Mesodermal cell (in vitro differentiated cells): ENCODE measurements at regions not wholly inside any gene's neighbourhood (a gene's known extent, or its start where the extent isn't known, plus 50 kb on each side); places are given as distances from the start of the nearest gene placed in this dataset.

Experiments
- H3K27ac ChIP-seq: 2 replicates; pipeline ENCODE4 v1.7.0; 2013; ENCODE audit warnings: mild to moderate bottlenecking, low read depth, low read length, moderate library complexity; ENCODE audit not compliant: severe bottlenecking
- H3K36me3 ChIP-seq: 2 replicates; pipeline ENCODE4 v1.7.1; 2013; ENCODE audit warnings: mild to moderate bottlenecking, low read length, moderate library complexity; ENCODE audit not compliant: control insufficient read depth, insufficient read depth
- H3K4me1 ChIP-seq: one replicate; pipeline ENCODE4 v1.7.1; 2013; ENCODE audit warnings: mild to moderate bottlenecking, low read length; ENCODE audit not compliant: insufficient read depth, control insufficient read depth, poor library complexity, severe bottlenecking
- H3K4me3 ChIP-seq: 2 replicates; pipeline ENCODE4 v1.7.0; 2013; ENCODE audit warnings: low read length, control low read depth, mild to moderate bottlenecking; ENCODE audit not compliant: insufficient read depth, poor library complexity, severe bottlenecking; ENCODE audit errors: extremely low read depth
- H3K9me3 ChIP-seq: 2 replicates; pipeline ENCODE4 v1.7.1; 2013; ENCODE audit warnings: mild to moderate bottlenecking, low read length, moderate library complexity; ENCODE audit not compliant: control insufficient read depth
- WGBS, 2 experiments: methylation state at CpG; one replicate each; pipeline ENCODE4 v1.1.5; 2013; ENCODE audit warnings: missing lambda C conversion rate in 2 of 2; ENCODE audit not compliant: insufficient coverage in 2 of 2; 5-methylcytosine and 5-hydroxymethylcytosine counted together

GRCh38 chr16:48918520-48919258, 308.7 kb upstream of the N4BP1 start:
- Histone ChIP-seq H3K27ac (no peak overlapping the region), H3K36me3 (no peaks in the 10 kb centered on the region), H3K4me1 (peaks cover 4% of the 10 kb centered on the region), H3K9me3 (no peaks in the 10 kb centered on the region), H3K4me3 (no peak overlapping the region)
- WGBS, 2 experiments: 81 to 86% methylated on average over 3 of the region's 4 CpGs

- WGBS, 2 experiments: 67 to 75% methylated on average over 1 of the region's 1 CpG
- H3K4me1 ChIP-seq: peaks cover 10% of the 10 kb centered on the region
- no peak overlapping the region for H3K4me3 ChIP-seq
- no peak overlapping the region for H3K27ac ChIP-seq
- H3K36me3 ChIP-seq: no peaks in the 10 kb centered on the region
- no peaks in the 10 kb centered on the region for H3K9me3 ChIP-seq
These were observed 306.6 kb upstream of the N4BP1 start for GRCh38 chr16:48916566-48916965.

- Histone ChIP-seq H3K9me3 (no peaks in the 10 kb centered on the region), H3K36me3 (no peaks in the 10 kb centered on the region)
- WGBS, 2 experiments: 65 to 80% methylated on average over 1 to 2 of the region's 3 CpGs
These were observed 304.1 kb upstream of the N4BP1 start for GRCh38 chr16:48914070-48914469.

GRCh38 chr16:48913384-48913783, 303.4 kb upstream of the N4BP1 start:
- Histone ChIP-seq H3K9me3 (no peaks in the 10 kb centered on the region), H3K4me3 (no peak overlapping the region), H3K27ac (no peak overlapping the region), H3K4me1 (peaks cover 6% of the 10 kb centered on the region), H3K36me3 (no peaks in the 10 kb centered on the region)
- WGBS, 2 experiments: 87 to 90% methylated on average over 3 to 4 of the region's 4 CpGs

More at GRCh38 chr16:48914070-48914469, 304.1 kb upstream of the N4BP1 start:
- H3K4me3 ChIP-seq: no peak overlapping the region
- H3K4me1 ChIP-seq: peaks cover 10% of the 10 kb centered on the region
- H3K27ac ChIP-seq: no peak overlapping the region

- Histone ChIP-seq H3K4me3 (no peak overlapping the region), H3K27ac (no peak overlapping the region), H3K4me1 (peaks cover 6% of the 10 kb centered on the region), H3K9me3 (no peaks in the 10 kb centered on the region), H3K36me3 (no peaks in the 10 kb centered on the region)
- 37 to 40% methylated on average over 1 to 2 of the region's 3 CpGs for WGBS, 2 experiments
These were observed 302.4 kb upstream of the N4BP1 start for GRCh38 chr16:48912360-48912759.

- H3K36me3 ChIP-seq: no peaks in the 10 kb centered on the region
- peaks cover 6% of the 10 kb centered on the region for H3K4me1 ChIP-seq
- 76% methylated on average over 5 of the region's 5 CpGs; no CpG with 5 or more reads in 1 of the 2 experiments for WGBS, 2 experiments
- H3K9me3 ChIP-seq: no peaks in the 10 kb centered on the region
- H3K4me3 ChIP-seq: no peak overlapping the region
- no peak overlapping the region for H3K27ac ChIP-seq
These were observed 301.7 kb upstream of the N4BP1 start for GRCh38 chr16:48911700-48912099.

- H3K4me1 ChIP-seq: peaks cover 6% of the 10 kb centered on the region
- 83% methylated on average over 2 of the region's 3 CpGs; no CpG with 5 or more reads in 1 of the 2 experiments for WGBS, 2 experiments
- no peak overlapping the region for H3K27ac ChIP-seq
- no peaks in the 10 kb centered on the region for H3K9me3 ChIP-seq
- no peaks in the 10 kb centered on the region for H3K36me3 ChIP-seq
- H3K4me3 ChIP-seq: no peak overlapping the region
These were observed 300.2 kb upstream of the N4BP1 start for GRCh38 chr16:48910214-48910613.

- Histone ChIP-seq H3K4me3 (no peak overlapping the region), H3K36me3 (no peaks in the 10 kb centered on the region), H3K9me3 (no peaks in the 10 kb centered on the region), H3K27ac (no peak overlapping the region), H3K4me1 (peaks cover 6% of the 10 kb centered on the region)
- WGBS, 2 experiments: 92% methylated on average over 2 to 4 of the region's 5 CpGs
These were observed 299.3 kb upstream of the N4BP1 start for GRCh38 chr16:48909231-48909630.

- Histone ChIP-seq H3K4me3 (no peak overlapping the region), H3K9me3 (no peaks in the 10 kb centered on the region), H3K27ac (no peak overlapping the region), H3K4me1 (peaks cover 3% of the 10 kb centered on the region), H3K36me3 (no peaks in the 10 kb centered on the region)
- 92 to 97% methylated on average over 10 of the region's 10 CpGs for WGBS, 2 experiments
These were observed 298.1 kb upstream of the N4BP1 start for GRCh38 chr16:48907906-48908634.

GRCh38 chr16:48905632-48906505, 295.9 kb upstream of the N4BP1 start:
- Histone ChIP-seq H3K4me3 (no peak overlapping the region), H3K4me1 (no peaks in the 10 kb centered on the region), H3K36me3 (no peaks in the 10 kb centered on the region), H3K9me3 (no peaks in the 10 kb centered on the region), H3K27ac (no peak overlapping the region)
- 72 to 82% methylated on average over 14 to 21 of the region's 22 CpGs for WGBS, 2 experiments
